IPS-18a (cell line): ENCODE measurements at regions not wholly inside any gene's neighbourhood (a gene's known extent, or its start where the extent isn't known, plus 50 kb on each side); places are given as distances from the start of the nearest gene placed in this dataset.

Experiments
- H3K27ac ChIP-seq: one replicate; pipeline ENCODE4 v1.5.1; 2013; ENCODE audit warnings: low read length
- H3K27me3 ChIP-seq: one replicate; pipeline ENCODE4 v1.6.1; 2013; ENCODE audit warnings: mild to moderate bottlenecking, low read length; ENCODE audit not compliant: control insufficient read depth, insufficient read depth
- H3K36me3 ChIP-seq: one replicate; pipeline ENCODE4 v1.6.1; 2013; ENCODE audit warnings: low read depth, low read length; ENCODE audit not compliant: control insufficient read depth
- H3K4me1 ChIP-seq: one replicate; pipeline ENCODE4 v1.6.1; 2013; ENCODE audit warnings: low read depth, low read length; ENCODE audit not compliant: control insufficient read depth
- H3K4me3 ChIP-seq: one replicate; pipeline ENCODE4 v1.5.1; 2013; ENCODE audit warnings: low read length
- H3K9ac ChIP-seq: one replicate; pipeline ENCODE4 v1.6.1; 2013; ENCODE audit warnings: mild to moderate bottlenecking, low read length, moderate library complexity
- H3K9me3 ChIP-seq: one replicate; pipeline ENCODE4 v1.6.1; 2013; ENCODE audit warnings: low read depth, low read length; ENCODE audit not compliant: control insufficient read depth

- Histone ChIP-seq H3K27ac (no peak overlapping the region), H3K9ac (no peak overlapping the region), H3K27me3 (no peaks in the 10 kb centered on the region), H3K36me3 (no peaks in the 10 kb centered on the region), H3K4me3 (no peak overlapping the region), H3K4me1 (no peaks in the 10 kb centered on the region), H3K9me3 (no peaks in the 10 kb centered on the region)
Observed at GRCh38 chr5:155753943-155754581, 572.9 kb upstream of the SGCD start.

- Histone ChIP-seq H3K4me1 (no peaks in the 10 kb centered on the region), H3K4me3 (no peak overlapping the region), H3K36me3 (no peaks in the 10 kb centered on the region), H3K9ac (no peak overlapping the region), H3K27me3 (no peaks in the 10 kb centered on the region), H3K9me3 (peaks cover 4% of the 10 kb centered on the region), H3K27ac (no peak overlapping the region)
Observed at GRCh38 chr5:155759252-155759651, 567.7 kb upstream of the SGCD start.

GRCh38 chr5:155759984-155760383 is 567.0 kb upstream of the SGCD start:
- no peak overlapping the region for H3K27ac ChIP-seq
- H3K4me3 ChIP-seq, result no peak overlapping the region
- no peaks in the 10 kb centered on the region for H3K4me1 ChIP-seq
- H3K36me3 ChIP-seq, result no peaks in the 10 kb centered on the region
- H3K9ac ChIP-seq, result no peak overlapping the region
- no peaks in the 10 kb centered on the region for H3K27me3 ChIP-seq
- H3K9me3 ChIP-seq, result peaks cover 4% of the 10 kb centered on the region

GRCh38 chr5:155761502-155761901 is 565.5 kb upstream of the SGCD start:
- no peaks in the 10 kb centered on the region for H3K36me3 ChIP-seq
- H3K9me3 ChIP-seq, result peaks cover 4% of the 10 kb centered on the region
- H3K4me3 ChIP-seq, result no peak overlapping the region
- H3K4me1 ChIP-seq, result no peaks in the 10 kb centered on the region
- no peaks in the 10 kb centered on the region for H3K27me3 ChIP-seq
- no peak overlapping the region for H3K9ac ChIP-seq
- H3K27ac ChIP-seq, result no peak overlapping the region

GRCh38 chr5:155765715-155766114 is 561.2 kb upstream of the SGCD start:
- H3K27ac ChIP-seq, result no peak overlapping the region
- H3K4me1 ChIP-seq, result no peaks in the 10 kb centered on the region
- H3K9ac ChIP-seq, result no peak overlapping the region
- no peak overlapping the region for H3K4me3 ChIP-seq
- H3K36me3 ChIP-seq, result no peaks in the 10 kb centered on the region
- no peaks in the 10 kb centered on the region for H3K9me3 ChIP-seq
- H3K27me3 ChIP-seq, result no peaks in the 10 kb centered on the region

GRCh38 chr5:155767470-155767869 is 559.5 kb upstream of the SGCD start:
- Histone ChIP-seq H3K9me3 (no peaks in the 10 kb centered on the region), H3K4me3 (no peak overlapping the region), H3K27me3 (no peaks in the 10 kb centered on the region), H3K4me1 (peaks cover 4% of the 10 kb centered on the region), H3K27ac (no peak overlapping the region), H3K9ac (no peak overlapping the region), H3K36me3 (no peaks in the 10 kb centered on the region)

- H3K27me3 ChIP-seq, result no peaks in the 10 kb centered on the region
Observed at GRCh38 chr5:155768332-155768731, 558.6 kb upstream of the SGCD start.

GRCh38 chr5:155772009-155772662 is 554.8 kb upstream of the SGCD start:
- H3K9ac ChIP-seq, result no peak overlapping the region
- no peak overlapping the region for H3K27ac ChIP-seq
- no peaks in the 10 kb centered on the region for H3K27me3 ChIP-seq
- H3K4me3 ChIP-seq, result no peak overlapping the region
- peaks cover 4% of the 10 kb centered on the region for H3K4me1 ChIP-seq
- H3K9me3 ChIP-seq, result no peaks in the 10 kb centered on the region
- no peaks in the 10 kb centered on the region for H3K36me3 ChIP-seq

More at GRCh38 chr5:155768332-155768731, 558.6 kb upstream of the SGCD start:
- H3K27ac ChIP-seq, result no peak overlapping the region
- H3K4me1 ChIP-seq, result peaks cover 4% of the 10 kb centered on the region
- H3K9me3 ChIP-seq, result no peaks in the 10 kb centered on the region
- no peak overlapping the region for H3K9ac ChIP-seq
- no peak overlapping the region for H3K4me3 ChIP-seq
- no peaks in the 10 kb centered on the region for H3K36me3 ChIP-seq

GRCh38 chr5:155773680-155774079 is 553.3 kb upstream of the SGCD start:
- Histone ChIP-seq H3K9ac (no peak overlapping the region), H3K9me3 (no peaks in the 10 kb centered on the region), H3K4me3 (no peak overlapping the region), H3K27ac (no peak overlapping the region), H3K36me3 (no peaks in the 10 kb centered on the region), H3K4me1 (peaks cover 4% of the 10 kb centered on the region), H3K27me3 (no peaks in the 10 kb centered on the region)

- Histone ChIP-seq H3K9ac (no peak overlapping the region), H3K36me3 (no peaks in the 10 kb centered on the region), H3K4me3 (no peak overlapping the region), H3K27me3 (no peaks in the 10 kb centered on the region), H3K4me1 (no peaks in the 10 kb centered on the region), H3K9me3 (no peaks in the 10 kb centered on the region), H3K27ac (no peak overlapping the region)
Observed at GRCh38 chr5:155780260-155780659, 546.7 kb upstream of the SGCD start.

GRCh38 chr5:155783246-155783645 is 543.7 kb upstream of the SGCD start:
- H3K4me1 ChIP-seq, result no peaks in the 10 kb centered on the region
- no peaks in the 10 kb centered on the region for H3K36me3 ChIP-seq
- no peak overlapping the region for H3K9ac ChIP-seq
- H3K27ac ChIP-seq, result no peak overlapping the region
- H3K9me3 ChIP-seq, result no peaks in the 10 kb centered on the region
- H3K4me3 ChIP-seq, result no peak overlapping the region
- H3K27me3 ChIP-seq, result no peaks in the 10 kb centered on the region

GRCh38 chr5:155783791-155784190 is 543.2 kb upstream of the SGCD start:
- H3K27ac ChIP-seq, result no peak overlapping the region

More at GRCh38 chr5:155783791-155784190, 543.2 kb upstream of the SGCD start:
- Histone ChIP-seq H3K4me3 (no peak overlapping the region), H3K9me3 (no peaks in the 10 kb centered on the region), H3K4me1 (no peaks in the 10 kb centered on the region), H3K27me3 (no peaks in the 10 kb centered on the region), H3K9ac (no peak overlapping the region), H3K36me3 (no peaks in the 10 kb centered on the region)
